GM10248 (cell line): ENCODE measurements at regions not wholly inside any gene's neighbourhood (a gene's known extent, or its start where the extent isn't known, plus 50 kb on each side); places are given as distances from the start of the nearest gene placed in this dataset.

Source experiments
- CTCF ChIA-PET: fragments of 300-600 bp; sonication (Branson Sonifier 250); formaldehyde crosslinking; extraction: SDS; loops from one replicate; lab custom pipeline; 2021; ENCODE audit warnings: antibody characterized with exemption; lab: Yijun Ruan, JAX
- POLR2A ChIA-PET: fragments of 350-650 bp; sonication (Branson Sonifier 250); formaldehyde crosslinking; extraction: SDS; loops from one replicate; lab custom pipeline; 2020; ENCODE audit warnings: antibody characterized with exemption; lab: Yijun Ruan, JAX
- DNase-seq: peaks from one replicate; pipeline ENCODE4 v3.0.0; 2012; ENCODE audit errors: extremely low spot score
- TF ChIP-seq, protein P1 (sequence below): IDR thresholded peaks from 2 replicates; pipeline ENCODE4 v1.5.1; 2012; ENCODE audit warnings: mild to moderate bottlenecking, low read depth; ENCODE audit errors: extremely low read depth, missing control alignments, control extremely low read depth

- TF ChIP-seq, protein P1, sequence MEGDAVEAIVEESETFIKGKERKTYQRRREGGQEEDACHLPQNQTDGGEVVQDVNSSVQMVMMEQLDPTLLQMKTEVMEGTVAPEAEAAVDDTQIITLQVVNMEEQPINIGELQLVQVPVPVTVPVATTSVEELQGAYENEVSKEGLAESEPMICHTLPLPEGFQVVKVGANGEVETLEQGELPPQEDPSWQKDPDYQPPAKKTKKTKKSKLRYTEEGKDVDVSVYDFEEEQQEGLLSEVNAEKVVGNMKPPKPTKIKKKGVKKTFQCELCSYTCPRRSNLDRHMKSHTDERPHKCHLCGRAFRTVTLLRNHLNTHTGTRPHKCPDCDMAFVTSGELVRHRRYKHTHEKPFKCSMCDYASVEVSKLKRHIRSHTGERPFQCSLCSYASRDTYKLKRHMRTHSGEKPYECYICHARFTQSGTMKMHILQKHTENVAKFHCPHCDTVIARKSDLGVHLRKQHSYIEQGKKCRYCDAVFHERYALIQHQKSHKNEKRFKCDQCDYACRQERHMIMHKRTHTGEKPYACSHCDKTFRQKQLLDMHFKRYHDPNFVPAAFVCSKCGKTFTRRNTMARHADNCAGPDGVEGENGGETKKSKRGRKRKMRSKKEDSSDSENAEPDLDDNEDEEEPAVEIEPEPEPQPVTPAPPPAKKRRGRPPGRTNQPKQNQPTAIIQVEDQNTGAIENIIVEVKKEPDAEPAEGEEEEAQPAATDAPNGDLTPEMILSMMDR: no peak
- POLR2A ChIA-PET: no interaction called here
- CTCF ChIA-PET: interaction anchor here (1.5 kb wide), 1 partner anchor 18 kb away, joined by 5 read pairs; no protein-coding TSS in a partner anchor
- DNase-seq: no peak
Observed at GRCh38 chr12:91923864-91924263, 221.8 kb downstream of the BTG1 start.

DNA sequence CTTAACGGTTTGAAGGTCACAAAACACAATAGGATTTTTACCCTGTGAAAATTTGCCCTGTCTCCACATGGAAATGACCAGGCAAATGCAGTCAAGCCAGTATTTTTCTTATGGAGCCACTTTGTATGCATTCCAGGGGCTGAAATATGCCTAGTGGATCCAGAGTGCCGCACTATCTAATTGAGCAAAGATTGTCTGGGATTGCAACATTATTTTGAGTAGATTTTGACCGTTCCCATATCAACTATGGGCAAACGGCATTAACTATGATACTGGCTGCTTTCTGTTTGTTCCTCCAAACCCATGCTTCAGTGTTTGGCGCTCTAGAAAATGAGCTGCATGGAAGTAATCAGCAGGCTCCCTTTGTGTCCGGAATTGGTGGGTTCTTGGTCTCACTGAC lies 223.0 kb downstream of the BTG1 start:
- DNase-seq: no peak
- POLR2A ChIA-PET: no interaction called here
- TF ChIP-seq, protein P1: no peak
- CTCF ChIA-PET: interaction anchor here (1.5 kb wide), 1 partner anchor 19 kb away, joined by 5 read pairs; no protein-coding TSS in a partner anchor

DNA sequence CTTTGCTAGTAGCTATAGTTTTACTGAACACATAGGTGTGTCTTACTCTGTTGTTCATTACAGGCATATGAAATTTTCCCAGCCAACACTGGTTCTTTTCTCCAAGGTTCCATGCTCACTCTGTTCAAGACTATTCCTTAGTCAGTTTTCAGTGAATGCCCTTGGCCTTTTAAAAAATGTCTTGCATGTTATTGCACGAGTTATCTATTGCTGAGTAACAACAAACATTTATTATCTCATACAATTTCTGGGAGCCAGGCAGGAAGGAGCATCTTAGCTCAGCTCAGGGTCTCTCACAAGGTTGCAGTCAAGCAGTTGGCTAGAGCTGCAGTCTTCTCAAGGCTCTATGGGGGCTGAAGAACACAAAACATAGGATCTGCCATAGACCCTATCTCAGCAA lies 223.5 kb downstream of the BTG1 start:
- no peak for DNase-seq
- POLR2A ChIA-PET: interaction anchor here (0.6 kb wide), 1 partner anchor 44 kb away, joined by 6 read pairs; no protein-coding TSS in a partner anchor
- TF ChIP-seq, protein P1: no peak
- CTCF ChIA-PET: no interaction called here

DNA sequence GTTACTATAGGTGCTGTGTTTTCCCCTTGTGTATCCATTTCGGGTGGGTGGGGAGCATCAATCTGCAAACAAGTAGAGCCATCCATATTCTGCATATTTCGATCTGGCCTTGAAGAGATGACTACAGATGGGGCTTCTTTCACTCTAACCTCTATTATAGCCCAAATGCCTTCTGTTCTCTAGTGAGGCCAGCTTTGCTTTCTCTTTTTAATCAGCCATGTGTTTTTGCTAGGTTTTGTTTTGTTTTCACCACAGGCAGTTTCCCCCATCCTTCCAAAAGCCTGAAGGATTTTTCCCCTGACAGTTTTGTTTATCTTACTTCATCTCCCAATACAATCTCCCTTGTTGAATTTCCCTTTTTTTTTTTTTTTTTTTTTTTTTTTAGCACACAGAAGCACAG lies 224.1 kb downstream of the BTG1 start:
- POLR2A ChIA-PET: interaction anchor here (0.6 kb wide), 1 partner anchor 44 kb away, joined by 6 read pairs; no protein-coding TSS in a partner anchor
- CTCF ChIA-PET: no interaction called here
- TF ChIP-seq, protein P1: no peak
- DNase-seq: no peak

DNA sequence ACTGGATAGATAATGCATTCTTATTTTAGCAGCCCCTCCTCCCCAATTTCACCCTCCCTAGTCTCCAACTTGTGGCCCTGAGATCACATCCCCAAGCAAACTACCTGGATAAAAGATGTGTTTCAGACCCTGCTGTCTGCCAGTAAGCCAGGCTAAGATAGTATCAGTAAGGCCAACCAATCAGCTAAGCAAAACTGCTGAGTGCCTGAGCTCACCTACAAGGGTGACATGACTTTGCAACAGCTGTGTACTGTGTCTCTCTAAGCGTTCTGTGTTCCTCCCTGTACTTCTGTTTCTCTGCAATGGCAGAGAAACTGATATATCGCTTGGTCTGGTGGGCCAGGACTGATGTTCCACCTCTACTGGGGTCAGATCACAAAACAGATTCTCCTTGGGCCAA lies 224.9 kb downstream of the BTG1 start:
- TF ChIP-seq, protein P1: no peak
- ChIA-PET CTCF (no interaction called here), POLR2A (no interaction called here)
- no peak for DNase-seq

- no peak for DNase-seq
- TF ChIP-seq, protein P1: no peak
- ChIA-PET POLR2A (no interaction called here), CTCF (no interaction called here)
Observed at GRCh38 chr12:91920276-91920675, 225.4 kb downstream of the BTG1 start.
